Kidney (tissue), 13 donors: ENCODE measurements at regions not wholly inside any gene's neighbourhood (a gene's known extent, or its start where the extent isn't known, plus 50 kb on each side); places are given as distances from the start of the nearest gene placed in this dataset.

ENCODE experiments used
- DNase-seq, 5 donors: peaks; one replicate each; pipeline ENCODE4 v3.0.0-alpha.2; 2013 to 2020
- FAIRE-seq: peaks from 2 replicates; lab custom pipeline; 2012; peaks lifted over from hg19 to GRCh38; lab: Jason Lieb, UNC
- H3K27ac ChIP-seq, 2 donors: one replicate each; pipeline ENCODE4 v1.7.0; 2013; ENCODE audit warnings: low read depth in 2 of 2, low read length in 2 of 2, inconsistent platforms in 1 of 2
- H3K27me3 ChIP-seq: one replicate; pipeline ENCODE4 v1.7.1; 2013; ENCODE audit warnings: low read length, inconsistent platforms; ENCODE audit not compliant: control insufficient read depth, insufficient read depth
- H3K36me3 ChIP-seq, 3 donors: one replicate each; pipeline versions ENCODE4 v1.7.0 to v1.7.1; 2013; ENCODE audit warnings: low read length in 3 of 3, control low read depth in 1 of 3, inconsistent platforms in 1 of 3; ENCODE audit not compliant: insufficient read depth in 3 of 3, control insufficient read depth in 2 of 3
- H3K4me1 ChIP-seq, 3 donors: one replicate each; pipeline versions ENCODE4 v1.7.0 to v1.7.1; 2013; ENCODE audit warnings: low read length in 3 of 3, inconsistent platforms in 1 of 3, low read depth in 1 of 3; ENCODE audit not compliant: control insufficient read depth in 2 of 3, insufficient read depth in 2 of 3
- H3K4me3 ChIP-seq, 3 donors: one replicate each; pipeline versions ENCODE4 v1.7.0 to v1.8.1; 2013; ENCODE audit warnings: low read length in 3 of 3, control low read depth in 1 of 3, inconsistent platforms in 1 of 3
- H3K9ac ChIP-seq, 3 donors: one replicate each; pipeline versions ENCODE4 v1.7.0 to v1.7.1; 2013; ENCODE audit warnings: low read length in 3 of 3, control low read depth in 1 of 3, inconsistent platforms in 1 of 3
- H3K9me3 ChIP-seq, 3 donors: one replicate each; pipeline versions ENCODE4 v1.7.0 to v1.7.1; 2013; ENCODE audit warnings: low read length in 3 of 3, control low read depth in 1 of 3, inconsistent platforms in 1 of 3; ENCODE audit not compliant: control insufficient read depth in 2 of 3, insufficient read depth in 1 of 3
- CTCF ChIP-seq: IDR thresholded peaks from 3 replicates; pipeline ENCODE4 v1.5.1; 2012; ENCODE audit warnings: mild to moderate bottlenecking, moderate library complexity, borderline replicate concordance; ENCODE audit not compliant: insufficient read depth; ENCODE audit errors: extremely low read depth
- intact Hi-C: fragments of 100-400 bp; cut with DNase I; formaldehyde crosslinking; loops from one replicate; pipeline ENCODE4 v1.11.1; 2022
- donor health status: control.
- donor health status: control.
- donor health status: control.
- donor health status: control.
- donor health status: control.
- donor health status: DM: yes; HTN: yes; CAD: no.
- donor health status: Normal renal cell carcinoma (clear cell type).

DNA sequence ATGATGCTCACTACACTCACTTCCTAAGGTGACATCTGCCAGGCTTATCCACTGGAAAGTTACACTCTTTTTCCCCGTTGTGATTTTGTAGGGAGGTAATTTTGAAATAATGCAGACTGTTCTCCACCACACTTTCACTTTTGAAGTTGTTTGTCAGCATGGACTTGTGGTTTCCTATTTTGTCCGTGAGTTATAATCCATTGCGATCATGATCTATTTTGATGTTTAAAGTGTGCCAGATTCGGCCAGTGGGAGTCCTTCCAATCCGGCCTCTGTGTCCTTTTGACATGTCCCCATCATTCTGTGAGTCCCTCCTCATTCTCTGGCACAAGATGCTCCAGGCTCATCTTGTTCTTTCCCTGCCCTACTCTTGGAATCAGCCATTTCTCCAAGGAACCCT lies 211.3 kb upstream of the KLF4 start:
- H3K27ac ChIP-seq: no peak overlapping the region
- no peak for TF ChIP-seq CTCF
- H3K4me3 ChIP-seq: no peak overlapping the region
- DNase-seq (no peak), FAIRE-seq (no peak)
- no peaks in the 10 kb centered on the region for H3K9me3 ChIP-seq
- no peaks in the 10 kb centered on the region for H3K27me3 ChIP-seq
- no peaks in the 10 kb centered on the region for H3K4me1 ChIP-seq
- intact Hi-C loops: no loop called here
- no peak overlapping the region for H3K9ac ChIP-seq
- H3K36me3 ChIP-seq: no peaks in the 10 kb centered on the region

- no peak for DNase-seq
These were observed 209.7 kb upstream of the KLF4 start for GRCh38 chr9:107699231-107699630.

GRCh38 chr9:107698779-107699178 lies 209.2 kb upstream of the KLF4 start:
- no peak for TF ChIP-seq CTCF
- Histone ChIP-seq H3K27ac (no peak overlapping the region), H3K4me1 (no peaks in the 10 kb centered on the region), H3K9ac (no peak overlapping the region), H3K4me3 (no peak overlapping the region), H3K27me3 (no peaks in the 10 kb centered on the region), H3K9me3 (no peaks in the 10 kb centered on the region), H3K36me3 (no peaks in the 10 kb centered on the region)
- intact Hi-C loops: no loop called here
- DNase-seq (no peak), FAIRE-seq (no peak)

More at GRCh38 chr9:107699231-107699630, 209.7 kb upstream of the KLF4 start:
- intact Hi-C loops: no loop called here
- no peak for TF ChIP-seq CTCF
- no peak overlapping the region for H3K27ac ChIP-seq
- H3K4me1 ChIP-seq: no peaks in the 10 kb centered on the region
- H3K9me3 ChIP-seq: no peaks in the 10 kb centered on the region
- H3K4me3 ChIP-seq: no peak overlapping the region
- H3K27me3 ChIP-seq: no peaks in the 10 kb centered on the region
- FAIRE-seq: no peak
- H3K36me3 ChIP-seq: no peaks in the 10 kb centered on the region
- no peak overlapping the region for H3K9ac ChIP-seq

GRCh38 chr9:107696302-107696701 lies 206.7 kb upstream of the KLF4 start:
- FAIRE-seq: no peak
- H3K36me3 ChIP-seq: no peaks in the 10 kb centered on the region
- H3K4me1 ChIP-seq: no peaks in the 10 kb centered on the region
- no peak overlapping the region for H3K27ac ChIP-seq
- intact Hi-C loops: no loop called here
- H3K9me3 ChIP-seq: no peaks in the 10 kb centered on the region
- no peaks in the 10 kb centered on the region for H3K27me3 ChIP-seq
- no peak for TF ChIP-seq CTCF
- no peak overlapping the region for H3K4me3 ChIP-seq
- no peak for DNase-seq
- H3K9ac ChIP-seq: no peak overlapping the region
